ENCODE measurements at regions not wholly inside any gene's neighbourhood (a gene's known extent, or its start where the extent isn't known, plus 50 kb on each side); places are given as distances from the start of the nearest gene placed in this dataset.
"Not testable (repeated sequence)": the region's sequence is repeated elsewhere in the genome, so short reads cannot be mapped to it uniquely, and the experiment has no call there.

DNA sequence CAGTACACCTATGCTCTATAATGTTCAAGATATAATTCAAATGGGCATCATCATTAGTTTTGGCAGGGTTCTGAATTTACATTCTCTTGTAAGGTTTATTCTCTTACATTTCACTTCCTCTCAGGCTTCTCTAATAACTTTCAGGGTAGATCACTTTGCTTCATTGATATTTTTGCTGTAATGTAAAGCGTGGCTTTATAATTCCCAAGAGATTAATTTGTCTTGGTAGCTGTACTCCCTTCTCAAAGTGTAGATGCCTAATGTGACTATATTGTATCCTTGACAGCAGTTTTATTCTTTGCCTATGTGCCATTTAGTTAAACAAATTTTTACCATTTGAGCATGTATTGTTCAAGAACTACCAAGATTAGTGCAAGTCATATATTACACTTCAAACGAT lies 889.1 kb downstream of the TAF11L14 start:
- Mint-ChIP-seq H3K27ac (no peak overlapping the region), H3K36me3 (ENCODE audit: low read depth) (no peaks in the 10 kb centered on the region), H3K4me3 (no peak overlapping the region), H3K27me3 (no peaks in the 10 kb centered on the region), H3K9me3 (peaks cover 3% of the 10 kb centered on the region), H3K4me1 (no peaks in the 10 kb centered on the region)
- TF ChIP-seq, protein P1, sequence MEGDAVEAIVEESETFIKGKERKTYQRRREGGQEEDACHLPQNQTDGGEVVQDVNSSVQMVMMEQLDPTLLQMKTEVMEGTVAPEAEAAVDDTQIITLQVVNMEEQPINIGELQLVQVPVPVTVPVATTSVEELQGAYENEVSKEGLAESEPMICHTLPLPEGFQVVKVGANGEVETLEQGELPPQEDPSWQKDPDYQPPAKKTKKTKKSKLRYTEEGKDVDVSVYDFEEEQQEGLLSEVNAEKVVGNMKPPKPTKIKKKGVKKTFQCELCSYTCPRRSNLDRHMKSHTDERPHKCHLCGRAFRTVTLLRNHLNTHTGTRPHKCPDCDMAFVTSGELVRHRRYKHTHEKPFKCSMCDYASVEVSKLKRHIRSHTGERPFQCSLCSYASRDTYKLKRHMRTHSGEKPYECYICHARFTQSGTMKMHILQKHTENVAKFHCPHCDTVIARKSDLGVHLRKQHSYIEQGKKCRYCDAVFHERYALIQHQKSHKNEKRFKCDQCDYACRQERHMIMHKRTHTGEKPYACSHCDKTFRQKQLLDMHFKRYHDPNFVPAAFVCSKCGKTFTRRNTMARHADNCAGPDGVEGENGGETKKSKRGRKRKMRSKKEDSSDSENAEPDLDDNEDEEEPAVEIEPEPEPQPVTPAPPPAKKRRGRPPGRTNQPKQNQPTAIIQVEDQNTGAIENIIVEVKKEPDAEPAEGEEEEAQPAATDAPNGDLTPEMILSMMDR (IDR thresholded peaks at IDR 0.05): no peak
- ChIA-PET CTCF (no interaction called here), POLR2A (no interaction called here)
- ATAC-seq (ENCODE audit: low read depth) (no peak), DNase-seq (no peak)
- intact Hi-C loops (cut with micrococcal nuclease): no loop called here

DNA sequence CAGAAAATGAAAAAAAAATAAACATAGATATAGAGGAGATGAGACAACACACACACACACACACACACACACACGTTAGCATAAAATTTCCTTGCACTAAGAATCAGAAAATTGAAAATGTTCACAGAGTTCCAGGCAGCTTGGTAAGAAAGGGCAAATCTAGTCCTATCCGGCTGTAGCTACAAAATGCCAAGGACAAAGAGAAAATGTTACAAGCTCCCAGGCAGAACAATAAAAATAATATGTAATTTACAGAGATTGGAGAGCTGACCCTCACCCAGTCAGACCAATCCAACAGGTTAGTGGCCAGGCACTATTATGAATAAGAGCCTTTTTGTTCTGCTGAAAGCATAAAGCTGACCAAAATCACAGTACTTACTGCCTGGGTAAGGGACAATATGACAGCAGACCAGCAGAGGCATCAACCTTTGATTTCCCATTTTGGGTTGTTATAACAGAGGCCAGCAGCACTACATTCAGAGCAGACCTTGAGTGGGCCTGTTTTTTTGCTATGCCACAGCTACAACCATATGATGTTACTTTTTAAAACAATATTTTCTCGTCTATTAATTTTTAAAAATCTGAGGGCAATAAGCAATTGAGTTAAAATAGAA lies 892.6 kb downstream of the TAF11L14 start:
- intact Hi-C loops (cut with micrococcal nuclease): no loop called here
- H3K4me3 Mint-ChIP-seq: no peak overlapping the region

DNA sequence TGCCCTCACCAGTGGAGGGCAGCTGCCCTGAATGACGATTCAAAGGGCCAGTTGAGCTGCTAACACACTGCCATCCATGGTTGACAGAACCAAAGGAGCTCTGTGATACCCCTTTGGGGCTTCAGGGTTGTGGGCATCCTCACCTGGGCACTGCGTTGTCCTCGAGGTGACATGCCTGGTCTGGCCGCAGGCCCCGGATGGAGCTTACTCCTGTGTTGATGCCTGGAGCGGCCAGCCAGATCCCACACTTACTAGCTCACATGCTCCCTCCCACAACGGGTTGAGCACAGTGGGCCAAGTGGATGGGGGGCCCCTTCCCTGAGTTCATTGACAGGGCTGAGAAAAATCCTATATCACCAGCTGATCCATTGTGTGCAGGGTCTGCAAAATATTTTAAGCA lies 898.9 kb downstream of the TAF11L14 start:
- Mint-ChIP-seq H3K9me3 (no peaks in the 10 kb centered on the region), H3K4me3 (no peak overlapping the region), H3K27me3 (no peaks in the 10 kb centered on the region), H3K4me1 (no peaks in the 10 kb centered on the region), H3K27ac (no peak overlapping the region), H3K36me3 (ENCODE audit: low read depth) (no peaks in the 10 kb centered on the region)
- intact Hi-C loops (cut with micrococcal nuclease): no loop called here
- TF ChIP-seq, protein P1 (IDR thresholded peaks at IDR 0.05): no peak
- ChIA-PET CTCF (no interaction called here), POLR2A (no interaction called here)
- DNase-seq (no peak), ATAC-seq (ENCODE audit: low read depth) (no peak)

More for the DNA sequence above, 892.6 kb downstream of the TAF11L14 start:
- Mint-ChIP-seq H3K36me3 (ENCODE audit: low read depth) (no peaks in the 10 kb centered on the region), H3K4me1 (no peaks in the 10 kb centered on the region), H3K9me3 (no peaks in the 10 kb centered on the region), H3K27me3 (no peaks in the 10 kb centered on the region), H3K27ac (no peak overlapping the region)
- ChIA-PET CTCF (no interaction called here), POLR2A (no interaction called here)
- DNase-seq (no peak), ATAC-seq (ENCODE audit: low read depth) (no peak)
- TF ChIP-seq, protein P1 (IDR thresholded peaks at IDR 0.05): no peak

DNA sequence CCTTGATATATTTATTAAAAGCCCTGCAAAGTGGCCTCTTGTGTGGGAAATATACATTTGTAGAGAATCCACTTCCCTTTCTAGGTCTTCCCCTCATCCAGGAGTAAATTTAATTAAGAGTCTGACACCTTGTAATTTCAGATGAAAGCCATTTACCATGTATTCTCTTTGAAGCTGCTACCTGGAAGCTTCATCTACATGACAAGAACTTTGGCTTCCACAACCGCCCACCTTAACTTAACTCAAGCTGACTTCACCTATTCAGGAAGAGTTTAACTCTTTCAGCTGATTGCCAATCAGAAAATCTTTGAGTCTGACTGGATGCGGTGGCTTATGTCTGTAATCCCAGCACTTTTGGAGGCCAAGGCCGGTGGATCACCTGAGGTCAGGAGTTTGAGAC lies 899.9 kb downstream of the TAF11L14 start:
- Mint-ChIP-seq H3K4me3 (no peak overlapping the region), H3K27me3 (no peaks in the 10 kb centered on the region), H3K9me3 (no peaks in the 10 kb centered on the region), H3K4me1 (no peaks in the 10 kb centered on the region), H3K27ac (no peak overlapping the region), H3K36me3 (ENCODE audit: low read depth) (no peaks in the 10 kb centered on the region)
- ChIA-PET CTCF (no interaction called here), POLR2A (no interaction called here)
- TF ChIP-seq, protein P1 (IDR thresholded peaks at IDR 0.05): no peak
- DNase-seq: no peak
- ATAC-seq (ENCODE audit: low read depth): no peak
- intact Hi-C loops (cut with micrococcal nuclease): no loop called here

DNA sequence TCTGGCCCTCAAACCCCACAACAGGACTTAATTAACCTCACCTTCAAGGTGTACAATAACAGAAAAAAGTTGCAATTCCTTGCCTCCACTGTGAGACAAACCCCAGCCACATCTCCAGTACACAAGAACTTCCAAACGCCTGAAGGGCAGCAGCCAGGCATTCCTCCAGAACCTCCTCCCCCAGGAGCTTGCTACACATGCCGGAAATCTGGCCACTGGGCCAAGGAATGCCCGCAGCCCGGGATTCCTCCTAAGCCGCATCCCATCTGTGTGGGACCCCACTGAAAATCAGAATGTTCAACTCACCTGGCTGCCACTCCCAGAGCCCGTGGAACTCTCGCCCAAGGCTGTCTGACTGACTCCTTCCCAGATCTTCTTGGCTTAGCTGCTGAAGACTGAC lies 901.5 kb downstream of the TAF11L14 start:
- intact Hi-C loops (cut with micrococcal nuclease); H3K4me3 Mint-ChIP-seq; H3K4me1 Mint-ChIP-seq; H3K27me3 Mint-ChIP-seq; CTCF ChIA-PET; DNase-seq; H3K36me3 Mint-ChIP-seq (ENCODE audit: low read depth); ATAC-seq (ENCODE audit: low read depth); H3K27ac Mint-ChIP-seq; POLR2A ChIA-PET; H3K9me3 Mint-ChIP-seq: not testable (repeated sequence)

DNA sequence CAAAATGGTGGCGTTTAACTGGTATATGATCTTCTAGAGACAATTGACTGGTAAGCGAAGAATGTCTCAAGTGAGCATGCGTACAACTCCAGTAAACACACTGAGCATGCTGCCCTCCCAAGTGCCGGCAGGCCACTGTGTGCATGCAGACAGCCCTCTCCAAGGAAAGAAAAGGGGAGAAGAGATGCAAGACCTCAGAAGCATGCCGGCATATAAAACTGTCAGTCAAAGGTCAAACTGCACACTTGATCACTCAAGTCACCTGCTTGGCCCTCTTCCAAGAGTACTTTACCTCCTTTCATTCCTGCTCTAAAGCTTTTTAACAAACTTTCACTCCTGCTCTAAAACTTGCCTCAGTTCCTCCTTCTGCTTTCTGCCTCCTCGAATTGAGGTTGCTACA lies 910.2 kb downstream of the TAF11L14 start:
- no peaks in the 10 kb centered on the region for H3K36me3 Mint-ChIP-seq (ENCODE audit: low read depth)
- H3K4me1 Mint-ChIP-seq: no peaks in the 10 kb centered on the region
- POLR2A ChIA-PET: no interaction called here
- ATAC-seq (ENCODE audit: low read depth) (no peak), DNase-seq (no peak)
- intact Hi-C loops (cut with micrococcal nuclease): no loop called here
- TF ChIP-seq, protein P1 (IDR thresholded peaks at IDR 0.05): no peak
- no peak overlapping the region for H3K4me3 Mint-ChIP-seq
- H3K27ac Mint-ChIP-seq: no peak overlapping the region
- no peaks in the 10 kb centered on the region for H3K27me3 Mint-ChIP-seq
- CTCF ChIA-PET: no interaction called here
- H3K9me3 Mint-ChIP-seq: peaks cover 4% of the 10 kb centered on the region

Measured in activated B cell treated with CpG ODN at 0.5 μM for 24 hours (primary cell).